Activated CD4-positive, alpha-beta memory T cell treated with anti-CD3 and anti-CD28 coated beads for 36 hours (primary cell): ENCODE measurements at regions not wholly inside any gene's neighbourhood (a gene's known extent, or its start where the extent isn't known, plus 50 kb on each side); places are given as distances from the start of the nearest gene placed in this dataset.
A peak's percentile ranks its signal among the peaks of the same experiment; 100 is the strongest.

Source experiments
- CTCF ChIA-PET: fragments of 350-600 bp; sonication (Branson Sonifier 250); formaldehyde crosslinking; loops from one replicate; lab custom pipeline; 2021; ENCODE audit warnings: antibody characterized with exemption, inconsistent platforms; lab: Charles Lee
- POLR2A ChIA-PET: fragments of 350-600 bp; sonication (Branson Sonifier 250); formaldehyde crosslinking; loops from one replicate; lab custom pipeline; 2021; ENCODE audit warnings: antibody characterized with exemption; lab: Charles Lee
- DNase-seq: peaks from one replicate; pipeline ENCODE4 v3.0.0-alpha.2; 2020
- H3K27ac Mint-ChIP-seq: one replicate; pipeline ENCODE4 v1.8.0; 2021; ENCODE audit warnings: mixed read lengths
- H3K27me3 Mint-ChIP-seq: one replicate; pipeline ENCODE4 v1.8.0; 2021; ENCODE audit warnings: mixed read lengths
- H3K36me3 Mint-ChIP-seq: one replicate; pipeline ENCODE4 v1.8.0; 2021; ENCODE audit warnings: mixed read lengths
- H3K4me1 Mint-ChIP-seq: one replicate; pipeline ENCODE4 v1.8.0; 2021; ENCODE audit warnings: low read depth, mixed read lengths
- H3K4me3 Mint-ChIP-seq: one replicate; pipeline ENCODE4 v1.8.0; 2021; ENCODE audit warnings: mild to moderate bottlenecking, mixed read lengths
- H3K9me3 Mint-ChIP-seq: one replicate; pipeline ENCODE4 v1.8.0; 2021; ENCODE audit warnings: mixed read lengths
- intact Hi-C: fragments of 100-400 bp; cut with micrococcal nuclease; formaldehyde crosslinking; loops from one replicate; pipeline ENCODE4 v1.15.1; 2023

GRCh38 chr7:142311876-142312275 is 54.0 kb upstream of the PRSS58 start:
- Mint-ChIP-seq H3K9me3 (no peaks in the 10 kb centered on the region), H3K27ac (peak overlapping the region; percentile 14), H3K36me3 (no peaks in the 10 kb centered on the region), H3K4me1 (peaks cover 6% of the 10 kb centered on the region), H3K4me3 (no peak overlapping the region), H3K27me3 (peaks cover 5% of the 10 kb centered on the region)
- ChIA-PET CTCF (interaction anchor here (0.6 to 3.9 kb wide), 4 partner anchors 9 to 29 kb away, joined by 3 to 38 read pairs (median 4); no protein-coding TSS in a partner anchor), POLR2A (interaction anchor here (1.0 to 2.0 kb wide), 2 partner anchors 241 to 496 kb away, joined by 3 to 5 read pairs; no protein-coding TSS in a partner anchor)
- no peak for DNase-seq
- intact Hi-C loops: no loop called here

DNA sequence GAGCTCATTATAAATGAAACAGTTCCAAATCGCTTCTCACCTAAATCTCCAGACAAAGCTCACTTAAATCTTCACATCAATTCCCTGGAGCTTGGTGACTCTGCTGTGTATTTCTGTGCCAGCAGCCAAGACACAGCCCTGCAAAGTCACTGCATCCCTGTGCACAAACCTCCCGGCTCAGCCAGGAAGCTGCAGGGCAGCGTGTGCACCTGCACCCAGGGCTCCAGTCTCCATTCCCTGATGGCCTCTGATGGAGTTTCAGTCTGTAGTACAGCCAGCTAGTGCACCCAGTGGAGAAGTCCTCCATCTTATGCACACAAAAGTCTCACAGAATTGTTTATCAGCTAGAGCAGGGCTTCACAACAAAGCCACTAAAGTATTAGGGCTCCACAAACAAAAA is 51.1 kb upstream of the PRSS58 start:
- ChIA-PET CTCF (interaction anchor here (0.6 to 1.0 kb wide), 3 partner anchors 11 to 901 kb away, joined by 3 read pairs; no protein-coding TSS in a partner anchor), POLR2A (no interaction called here)
- peaks cover 5% of the 10 kb centered on the region for H3K27me3 Mint-ChIP-seq

GRCh38 chr7:142308326-142308725 is 50.5 kb upstream of the PRSS58 start:
- peak overlapping the region; percentile 16 for H3K4me3 Mint-ChIP-seq
- peak overlapping the region; percentile 50 for H3K27ac Mint-ChIP-seq
- intact Hi-C loops: no loop called here
- H3K4me1 Mint-ChIP-seq: peaks cover 10% of the 10 kb centered on the region
- no peaks in the 10 kb centered on the region for H3K9me3 Mint-ChIP-seq
- H3K27me3 Mint-ChIP-seq: peaks cover 5% of the 10 kb centered on the region
- CTCF ChIA-PET: interaction anchor here (1.0 kb wide), 1 partner anchor 78 kb away, joined by 3 read pairs; no protein-coding TSS in a partner anchor
- DNase-seq: no peak
- POLR2A ChIA-PET: no interaction called here
- H3K36me3 Mint-ChIP-seq: no peaks in the 10 kb centered on the region

More for the DNA sequence above, 51.1 kb upstream of the PRSS58 start:
- no peaks in the 10 kb centered on the region for H3K9me3 Mint-ChIP-seq
- DNase-seq: no peak
- peak overlapping the region; percentile 50 for H3K27ac Mint-ChIP-seq
- intact Hi-C loops: loop anchor here (1.0 kb wide), 1 partner anchor 35 kb away; no protein-coding TSS in a partner anchor
- no peaks in the 10 kb centered on the region for H3K36me3 Mint-ChIP-seq
- peaks cover 11% of the 10 kb centered on the region for H3K4me1 Mint-ChIP-seq
- peak overlapping the region; percentile 13 for H3K4me3 Mint-ChIP-seq
